GM19395 (cell line): ENCODE measurements at regions not wholly inside any gene's neighbourhood (a gene's known extent, or its start where the extent isn't known, plus 50 kb on each side); places are given as distances from the start of the nearest gene placed in this dataset.
"Not testable (repeated sequence)": the region's sequence is repeated elsewhere in the genome, so short reads cannot be mapped to it uniquely, and the experiment has no call there.

ENCODE experiments used
- ATAC-seq: cut with Tn5 transposase; IDR thresholded peaks from one replicate; pipeline ENCODE4 v1.9.1; 2021; ENCODE audit warnings: mild to moderate bottlenecking, moderate library complexity; ENCODE audit not compliant: unreplicated experiment

GRCh38 chr12:25615119-25615518, 62.0 kb upstream of the LMNTD1 start:
- no peak for ATAC-seq

- ATAC-seq, result no peak
Measured at GRCh38 chr12:25616286-25616685, 63.2 kb upstream of the LMNTD1 start.

GRCh38 chr12:25617991-25618390, 64.9 kb upstream of the LMNTD1 start:
- ATAC-seq, result no peak

- no peak for ATAC-seq
Measured at GRCh38 chr12:25623816-25624215, 70.7 kb upstream of the LMNTD1 start.

GRCh38 chr12:25625146-25625545, 72.1 kb upstream of the LMNTD1 start:
- ATAC-seq, result no peak

- no peak for ATAC-seq
Measured at GRCh38 chr12:25629341-25629740, 76.3 kb upstream of the LMNTD1 start.

GRCh38 chr12:25630735-25631515, 77.8 kb upstream of the LMNTD1 start:
- not testable (repeated sequence) for ATAC-seq

GRCh38 chr12:25633149-25633548, 80.1 kb upstream of the LMNTD1 start:
- not testable (repeated sequence) for ATAC-seq

GRCh38 chr12:25637752-25638151, 84.7 kb upstream of the LMNTD1 start:
- ATAC-seq, result no peak

- ATAC-seq, result no peak
Measured at GRCh38 chr12:25639406-25639805, 86.3 kb upstream of the LMNTD1 start.

GRCh38 chr12:25644979-25645378, 91.9 kb upstream of the LMNTD1 start:
- ATAC-seq, result no peak

- no peak for ATAC-seq
Measured at GRCh38 chr12:25645427-25645826, 92.3 kb upstream of the LMNTD1 start.

- ATAC-seq, result no peak
Measured at GRCh38 chr12:25651931-25652330, 98.8 kb upstream of the LMNTD1 start.

GRCh38 chr12:25652371-25652770, 99.3 kb upstream of the LMNTD1 start:
- no peak for ATAC-seq

- no peak for ATAC-seq
Measured at GRCh38 chr12:25653487-25654175, 100.5 kb upstream of the LMNTD1 start.

GRCh38 chr12:25655702-25656101, 102.6 kb upstream of the LMNTD1 start:
- no peak for ATAC-seq

GRCh38 chr12:25659621-25660020, 106.5 kb upstream of the LMNTD1 start:
- no peak for ATAC-seq

- no peak for ATAC-seq
Measured at GRCh38 chr12:25670076-25671055, 117.3 kb upstream of the LMNTD1 start.

- no peak for ATAC-seq
Measured at GRCh38 chr12:25675808-25676207, 122.7 kb upstream of the LMNTD1 start.

- no peak for ATAC-seq
Measured at GRCh38 chr12:25677232-25677937, 124.3 kb upstream of the LMNTD1 start.

GRCh38 chr12:25681580-25681979, 128.5 kb upstream of the LMNTD1 start:
- ATAC-seq, result no peak
